ENCODE measurements at regions not wholly inside any gene's neighbourhood (a gene's known extent, or its start where the extent isn't known, plus 50 kb on each side); places are given as distances from the start of the nearest gene placed in this dataset.
"Not testable (repeated sequence)": the region's sequence is repeated elsewhere in the genome, so short reads cannot be mapped to it uniquely, and the experiment has no call there.

DNA sequence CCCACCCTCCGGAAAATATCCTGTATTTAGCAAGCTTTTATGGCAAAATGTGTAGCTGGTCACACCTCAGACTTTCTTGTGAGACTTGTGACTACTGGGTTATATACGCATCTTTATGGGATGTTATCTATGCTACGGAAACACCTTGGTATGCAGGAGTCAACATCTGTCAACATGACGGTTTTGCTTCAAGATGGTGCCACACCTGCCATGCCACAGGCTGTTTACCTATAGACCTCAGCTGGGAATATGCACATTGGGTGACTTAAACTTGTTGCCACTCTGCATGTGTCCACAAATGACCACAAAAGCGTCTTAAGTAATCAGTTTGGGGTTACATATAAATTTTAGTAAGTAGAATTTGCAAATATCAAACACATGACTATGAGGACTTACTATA is 192.3 kb upstream of the ATP6AP2 start:
- no peaks in the 10 kb centered on the region for H4K20me1 ChIP-seq (ENCODE audit: insufficient read depth)
- no peak overlapping the region for H3K4me2 ChIP-seq
- no peaks in the 10 kb centered on the region; the same call in 1 of the 2 replicates for H3K27me3 ChIP-seq (ENCODE audit: insufficient read depth)
- CTCF ChIA-PET, result no interaction called here
- no peak overlapping the region for H3K9ac ChIP-seq
- H2AFZ ChIP-seq (ENCODE audit: low read depth), result no peak overlapping the region
- H3K4me1 ChIP-seq (ENCODE audit: control insufficient read depth in 1 of 2, insufficient read depth in 2 of 2, low read depth in 1 of 2, low read length in 1 of 2), result no peaks in the 10 kb centered on the region; a peak in 1 of 4 replicates
- H3K36me3 ChIP-seq (replicated peaks in 1 of 2; ENCODE audit: control insufficient read depth in 1 of 2, insufficient read depth in 2 of 2, low read length in 1 of 2), result no peaks in the 10 kb centered on the region
- TF ChIP-seq RCOR1 (IDR thresholded peaks at IDR 0.05; ENCODE audit: low read length) (no peak), EZH2phosphoT487 (IDR thresholded peaks at IDR 0.05; ENCODE audit: borderline replicate concordance, low read depth) (no peak)
- H3K79me2 ChIP-seq (ENCODE audit: insufficient read depth), result no peaks in the 10 kb centered on the region
- DNase-seq, result no peak
- POLR2A ChIA-PET, result no interaction called here
- WGBS (ENCODE audit: low lambda C conversion rate), result 33% methylated on average over 5 of the region's 5 CpGs
- no peak overlapping the region for H3K27ac ChIP-seq (ENCODE audit: low read depth in 2 of 2, low read length in 1 of 2)
- no peaks in the 10 kb centered on the region for H3K9me2 ChIP-seq
- no peaks in the 10 kb centered on the region for H3K9me3 ChIP-seq
- H3F3A ChIP-seq (replicated peaks; ENCODE audit: insufficient read depth), result no peaks in the 10 kb centered on the region
- H3K4me3 ChIP-seq (ENCODE audit: low read depth in 2 of 2, low read length in 1 of 2), result no peak overlapping the region

DNA sequence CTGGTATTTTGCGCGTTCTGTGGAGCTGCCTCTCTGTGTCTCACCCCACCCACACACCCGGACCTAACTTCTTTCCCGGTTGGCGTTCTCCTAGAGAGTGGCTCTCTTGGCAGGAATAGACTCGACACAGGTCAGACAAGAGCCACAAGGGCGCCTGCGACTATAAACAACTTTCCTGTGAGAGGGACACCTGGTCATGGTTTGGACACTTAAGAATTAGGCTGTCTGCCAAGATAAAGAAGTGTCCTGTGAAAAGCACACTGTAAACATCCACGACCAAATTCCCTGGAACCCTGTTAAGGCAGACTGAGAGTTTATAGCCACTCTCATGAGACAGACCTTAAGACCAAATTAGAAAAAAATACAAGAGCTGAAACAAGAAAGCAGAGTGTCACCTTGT is 192.9 kb upstream of the ATP6AP2 start:
- DNase-seq; H3K36me3 ChIP-seq (replicated peaks in 1 of 2; ENCODE audit: control insufficient read depth in 1 of 2, insufficient read depth in 2 of 2, low read length in 1 of 2); H3K79me2 ChIP-seq (ENCODE audit: insufficient read depth); CTCF ChIA-PET; H3K27ac ChIP-seq (ENCODE audit: low read depth in 2 of 2, low read length in 1 of 2); H3F3A ChIP-seq (replicated peaks; ENCODE audit: insufficient read depth); H2AFZ ChIP-seq (ENCODE audit: low read depth); H4K20me1 ChIP-seq (ENCODE audit: insufficient read depth); H3K27me3 ChIP-seq (ENCODE audit: insufficient read depth); H3K9me3 ChIP-seq; H3K4me3 ChIP-seq (ENCODE audit: low read depth in 2 of 2, low read length in 1 of 2); POLR2A ChIA-PET; H3K4me2 ChIP-seq; H3K4me1 ChIP-seq (ENCODE audit: control insufficient read depth in 1 of 2, insufficient read depth in 2 of 2, low read depth in 1 of 2, low read length in 1 of 2); H3K9ac ChIP-seq; H3K9me2 ChIP-seq: not testable (repeated sequence)
- WGBS (ENCODE audit: low lambda C conversion rate), result 44% methylated on average over 9 of the region's 9 CpGs

DNA sequence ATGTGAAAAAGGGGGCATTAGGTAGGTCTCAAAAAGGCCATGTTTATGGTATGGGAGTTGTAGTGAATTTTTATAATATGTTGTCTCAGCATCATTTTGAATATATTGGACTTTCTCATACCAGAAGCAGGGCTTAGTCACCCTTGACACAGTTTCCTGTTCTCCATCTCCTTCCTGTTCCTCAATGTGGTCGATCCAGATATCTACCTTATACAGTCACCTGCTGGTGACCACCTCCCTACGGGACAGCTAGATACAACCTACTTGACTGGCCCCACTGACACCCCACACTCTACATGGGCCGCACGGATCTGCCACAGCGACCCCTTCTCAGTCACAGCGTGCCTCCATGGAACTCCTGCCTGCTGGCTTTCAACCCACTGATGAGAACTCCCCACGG is 193.5 kb upstream of the ATP6AP2 start:
- H3K4me2 ChIP-seq; CTCF ChIA-PET; H3F3A ChIP-seq (replicated peaks; ENCODE audit: insufficient read depth); H4K20me1 ChIP-seq (ENCODE audit: insufficient read depth); H3K27ac ChIP-seq (ENCODE audit: low read depth in 2 of 2, low read length in 1 of 2); H3K4me3 ChIP-seq (ENCODE audit: low read depth in 2 of 2, low read length in 1 of 2); DNase-seq; H3K4me1 ChIP-seq (ENCODE audit: control insufficient read depth in 1 of 2, insufficient read depth in 2 of 2, low read depth in 1 of 2, low read length in 1 of 2); H3K36me3 ChIP-seq (replicated peaks in 1 of 2; ENCODE audit: control insufficient read depth in 1 of 2, insufficient read depth in 2 of 2, low read length in 1 of 2); H3K9me3 ChIP-seq; H3K27me3 ChIP-seq (ENCODE audit: insufficient read depth); H3K9me2 ChIP-seq; H2AFZ ChIP-seq (ENCODE audit: low read depth); H3K9ac ChIP-seq; H3K79me2 ChIP-seq (ENCODE audit: insufficient read depth); POLR2A ChIA-PET: not testable (repeated sequence)
- 11% methylated on average over 3 of the region's 7 CpGs for WGBS (ENCODE audit: low lambda C conversion rate)

DNA sequence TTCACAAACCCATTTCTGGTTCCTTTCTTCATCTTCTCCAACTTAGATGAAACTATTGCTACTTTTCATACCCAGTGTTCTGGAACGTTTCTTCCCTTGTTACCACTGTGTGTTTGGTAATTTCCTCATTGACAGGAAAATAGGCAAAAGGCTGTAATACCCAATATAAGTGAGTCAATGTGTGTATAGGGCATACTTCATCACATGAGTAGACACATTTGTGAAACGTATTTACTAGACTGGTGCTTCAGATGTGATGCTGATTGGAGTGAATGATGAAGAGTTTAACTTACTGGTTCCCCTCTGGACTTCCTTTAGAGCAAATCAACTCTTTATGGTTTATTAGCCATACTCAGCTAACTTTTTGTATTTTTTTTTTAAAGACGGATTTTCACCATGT is 195.1 kb upstream of the ATP6AP2 start:
- Histone ChIP-seq H3K9me3 (no peaks in the 10 kb centered on the region), H3K4me2 (no peak overlapping the region), H3K4me1 (ENCODE audit: control insufficient read depth in 1 of 2, insufficient read depth in 2 of 2, low read depth in 1 of 2, low read length in 1 of 2) (peaks cover 0 to 3% of the 10 kb centered on the region in 2 experiments; a peak in 1 of 4 replicates), H3K79me2 (ENCODE audit: insufficient read depth) (no peaks in the 10 kb centered on the region), H4K20me1 (ENCODE audit: insufficient read depth) (no peaks in the 10 kb centered on the region), H3F3A (replicated peaks; ENCODE audit: insufficient read depth) (no peaks in the 10 kb centered on the region), H3K9me2 (no peaks in the 10 kb centered on the region), H3K4me3 (ENCODE audit: low read depth in 2 of 2, low read length in 1 of 2) (no peak overlapping the region), H3K27ac (ENCODE audit: low read depth in 2 of 2, low read length in 1 of 2) (no peak overlapping the region), H2AFZ (ENCODE audit: low read depth) (no peak overlapping the region), H3K27me3 (ENCODE audit: insufficient read depth) (peaks cover 4% of the 10 kb centered on the region; the same call in 1 of the 2 replicates), H3K36me3 (replicated peaks in 1 of 2; ENCODE audit: control insufficient read depth in 1 of 2, insufficient read depth in 2 of 2, low read length in 1 of 2) (no peaks in the 10 kb centered on the region), H3K9ac (no peak overlapping the region)
- TF ChIP-seq YY1 (IDR thresholded peaks at IDR 0.05; ENCODE audit: low read depth) (no peak), ELF1 (IDR thresholded peaks at IDR 0.05) (no peak), MEF2A (IDR thresholded peaks at IDR 0.05; ENCODE audit: borderline replicate concordance, low read depth) (no peak)
- TF ChIP-seq, protein P1, sequence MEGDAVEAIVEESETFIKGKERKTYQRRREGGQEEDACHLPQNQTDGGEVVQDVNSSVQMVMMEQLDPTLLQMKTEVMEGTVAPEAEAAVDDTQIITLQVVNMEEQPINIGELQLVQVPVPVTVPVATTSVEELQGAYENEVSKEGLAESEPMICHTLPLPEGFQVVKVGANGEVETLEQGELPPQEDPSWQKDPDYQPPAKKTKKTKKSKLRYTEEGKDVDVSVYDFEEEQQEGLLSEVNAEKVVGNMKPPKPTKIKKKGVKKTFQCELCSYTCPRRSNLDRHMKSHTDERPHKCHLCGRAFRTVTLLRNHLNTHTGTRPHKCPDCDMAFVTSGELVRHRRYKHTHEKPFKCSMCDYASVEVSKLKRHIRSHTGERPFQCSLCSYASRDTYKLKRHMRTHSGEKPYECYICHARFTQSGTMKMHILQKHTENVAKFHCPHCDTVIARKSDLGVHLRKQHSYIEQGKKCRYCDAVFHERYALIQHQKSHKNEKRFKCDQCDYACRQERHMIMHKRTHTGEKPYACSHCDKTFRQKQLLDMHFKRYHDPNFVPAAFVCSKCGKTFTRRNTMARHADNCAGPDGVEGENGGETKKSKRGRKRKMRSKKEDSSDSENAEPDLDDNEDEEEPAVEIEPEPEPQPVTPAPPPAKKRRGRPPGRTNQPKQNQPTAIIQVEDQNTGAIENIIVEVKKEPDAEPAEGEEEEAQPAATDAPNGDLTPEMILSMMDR (IDR thresholded peaks at IDR 0.05), result no peak
- ChIA-PET POLR2A (no interaction called here), CTCF (no interaction called here)
- no peak for DNase-seq
- 19% methylated on average over 3 of the region's 3 CpGs for WGBS (ENCODE audit: low lambda C conversion rate)

Measured in SK-N-SH (cell line).